ENCODE measurements at regions not wholly inside any gene's neighbourhood (a gene's known extent, or its start where the extent isn't known, plus 50 kb on each side); places are given as distances from the start of the nearest gene placed in this dataset.
"Not testable (repeated sequence)": the region's sequence is repeated elsewhere in the genome, so short reads cannot be mapped to it uniquely, and the experiment has no call there.

DNA sequence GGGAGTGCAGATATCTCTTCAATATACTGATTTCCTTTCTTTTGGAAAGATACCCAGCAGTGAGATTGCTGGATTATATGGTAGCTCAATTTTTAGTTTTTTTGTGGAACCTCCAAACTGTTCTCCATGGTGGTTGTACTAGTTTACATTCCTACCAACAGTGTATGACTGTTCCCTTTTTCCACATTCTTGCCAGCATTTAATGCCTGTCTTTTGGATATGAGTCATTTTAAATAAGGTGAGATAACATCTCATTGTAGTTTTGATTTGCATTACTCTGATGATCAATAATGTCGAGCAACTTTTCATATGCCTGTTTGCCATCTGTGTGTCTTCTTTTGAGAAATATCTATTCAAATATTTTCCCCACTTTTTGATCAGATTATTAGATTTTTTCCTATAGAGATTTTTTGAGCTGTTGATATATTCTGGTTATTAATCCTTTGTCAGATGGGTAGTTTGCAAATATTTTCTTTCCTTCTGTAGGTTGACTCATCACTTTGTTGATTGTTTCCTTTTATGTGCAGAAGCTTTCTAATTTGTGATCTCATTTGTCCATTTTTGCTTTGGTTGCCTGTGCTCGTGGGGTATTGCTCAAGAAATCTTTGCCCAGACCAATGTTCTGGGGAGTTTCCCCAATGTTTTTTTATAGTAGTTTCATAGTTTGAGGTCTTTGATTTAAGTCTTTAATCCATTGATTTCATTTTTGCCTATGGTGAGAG is 552.7 kb downstream of the ZNF674 start:
- no peak overlapping the region for H3K27ac ChIP-seq
- CTCF ChIA-PET, result no interaction called here
- DNase-seq (ENCODE audit: low spot score), result no peak
- TF ChIP-seq, protein P1, sequence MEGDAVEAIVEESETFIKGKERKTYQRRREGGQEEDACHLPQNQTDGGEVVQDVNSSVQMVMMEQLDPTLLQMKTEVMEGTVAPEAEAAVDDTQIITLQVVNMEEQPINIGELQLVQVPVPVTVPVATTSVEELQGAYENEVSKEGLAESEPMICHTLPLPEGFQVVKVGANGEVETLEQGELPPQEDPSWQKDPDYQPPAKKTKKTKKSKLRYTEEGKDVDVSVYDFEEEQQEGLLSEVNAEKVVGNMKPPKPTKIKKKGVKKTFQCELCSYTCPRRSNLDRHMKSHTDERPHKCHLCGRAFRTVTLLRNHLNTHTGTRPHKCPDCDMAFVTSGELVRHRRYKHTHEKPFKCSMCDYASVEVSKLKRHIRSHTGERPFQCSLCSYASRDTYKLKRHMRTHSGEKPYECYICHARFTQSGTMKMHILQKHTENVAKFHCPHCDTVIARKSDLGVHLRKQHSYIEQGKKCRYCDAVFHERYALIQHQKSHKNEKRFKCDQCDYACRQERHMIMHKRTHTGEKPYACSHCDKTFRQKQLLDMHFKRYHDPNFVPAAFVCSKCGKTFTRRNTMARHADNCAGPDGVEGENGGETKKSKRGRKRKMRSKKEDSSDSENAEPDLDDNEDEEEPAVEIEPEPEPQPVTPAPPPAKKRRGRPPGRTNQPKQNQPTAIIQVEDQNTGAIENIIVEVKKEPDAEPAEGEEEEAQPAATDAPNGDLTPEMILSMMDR (conservative IDR thresholded peaks at IDR 0.05; ENCODE audit: low read depth), result no peak
- POLR2A ChIA-PET (ENCODE audit: low non-redundant PET), result no interaction called here

DNA sequence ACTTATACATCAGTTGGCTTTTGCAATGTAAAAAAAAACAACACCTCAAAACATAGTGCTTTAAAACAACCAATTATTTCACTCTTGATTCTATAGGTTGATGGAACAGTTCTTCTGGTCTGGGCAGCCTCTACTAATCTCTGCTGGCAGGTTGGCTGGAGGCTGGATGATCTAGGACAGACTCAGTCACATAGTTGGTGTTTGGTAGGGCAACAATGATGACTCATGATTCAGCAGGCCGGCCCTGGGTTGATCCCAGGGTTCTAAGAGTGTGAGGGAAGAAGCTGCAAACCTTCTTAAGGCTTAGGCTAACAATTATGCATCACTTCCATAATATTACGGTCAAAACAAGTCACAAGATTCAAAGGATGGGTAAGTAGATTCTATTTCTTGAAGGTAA is 558.2 kb downstream of the ZNF674 start:
- ChIA-PET POLR2A (ENCODE audit: low non-redundant PET) (no interaction called here), CTCF (no interaction called here)
- H3K27ac ChIP-seq, result no peak overlapping the region
- DNase-seq (ENCODE audit: low spot score), result no peak
- TF ChIP-seq, protein P1 (conservative IDR thresholded peaks at IDR 0.05; ENCODE audit: low read depth), result no peak

DNA sequence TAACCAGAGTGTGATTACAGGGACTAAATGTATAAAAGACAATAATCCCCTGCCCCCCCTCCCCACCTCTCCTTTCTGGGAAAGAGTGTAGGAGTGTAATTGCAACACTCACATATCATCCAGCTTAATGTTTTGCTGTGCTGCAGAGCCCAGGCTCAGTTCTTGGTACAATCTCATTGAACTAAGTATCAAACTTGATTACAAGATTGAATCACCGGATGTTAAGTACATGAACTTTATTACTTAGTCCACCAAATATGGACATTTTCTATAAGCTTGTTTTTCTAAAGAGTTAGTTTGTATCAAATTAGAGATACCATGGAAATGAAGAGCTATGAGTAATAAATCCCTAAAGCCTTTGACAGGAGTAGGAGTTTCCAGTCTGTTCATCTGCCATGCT is 559.1 kb downstream of the ZNF674 start:
- TF ChIP-seq, protein P1 (conservative IDR thresholded peaks at IDR 0.05; ENCODE audit: low read depth), result no peak
- DNase-seq (ENCODE audit: low spot score), result no peak
- ChIA-PET POLR2A (ENCODE audit: low non-redundant PET) (no interaction called here), CTCF (no interaction called here)
- no peak overlapping the region for H3K27ac ChIP-seq

DNA sequence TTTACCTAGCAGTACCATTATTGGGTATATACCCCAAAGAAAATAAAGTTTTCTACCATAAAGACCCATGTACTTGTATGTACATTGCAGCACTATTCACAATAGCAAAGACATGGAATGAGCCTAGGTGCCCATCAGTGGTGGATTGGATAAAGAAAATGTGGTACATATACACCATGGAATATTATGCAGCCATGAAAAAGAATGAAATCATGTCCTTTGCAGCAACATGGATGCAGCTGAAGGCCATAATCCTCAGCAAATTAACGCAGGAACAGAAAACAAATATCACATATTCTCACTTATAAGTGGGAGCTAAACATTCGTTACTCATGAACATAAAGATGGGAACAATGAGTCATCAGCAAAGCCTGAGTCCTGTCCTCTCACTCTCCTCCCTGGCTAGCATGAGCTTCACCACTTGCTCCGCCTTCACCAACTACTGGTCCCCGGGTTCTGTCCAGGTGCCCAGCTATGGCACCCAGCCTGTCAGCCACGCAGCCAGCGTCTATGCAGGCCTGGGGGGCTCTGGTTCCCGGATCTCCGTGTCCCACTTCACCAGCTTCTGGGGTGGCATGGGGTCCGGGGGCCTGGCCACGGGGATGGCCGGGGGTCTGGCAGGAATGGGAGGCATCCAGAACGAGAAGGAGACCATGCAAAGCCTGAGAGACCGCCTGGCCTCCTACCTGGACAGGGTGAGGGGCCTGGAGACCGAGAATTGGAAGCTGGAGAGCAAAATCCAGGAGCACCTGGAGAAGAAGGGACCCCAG is 562.1 kb downstream of the ZNF674 start:
- DNase-seq (ENCODE audit: low spot score); CTCF ChIA-PET; POLR2A ChIA-PET (ENCODE audit: low non-redundant PET); H3K27ac ChIP-seq: not testable (repeated sequence)

DNA sequence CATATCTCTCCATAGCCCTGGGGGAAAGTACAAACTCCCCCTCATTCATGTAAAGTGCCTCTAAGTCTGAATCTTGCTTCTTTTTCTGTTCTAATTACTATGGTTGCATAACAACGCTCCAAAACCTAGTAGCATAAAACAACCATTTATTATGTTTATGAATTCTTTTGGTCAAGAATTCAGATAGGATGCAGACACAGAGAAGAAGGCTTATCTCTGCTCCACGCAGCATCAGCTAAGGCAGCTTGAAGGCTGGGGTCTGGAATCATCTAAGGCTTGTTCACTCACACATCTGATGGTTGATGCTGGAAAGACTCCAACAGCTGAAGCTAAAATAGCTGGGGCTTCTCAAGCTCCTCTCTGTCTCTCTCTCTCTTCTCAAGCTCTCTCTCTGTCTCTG is 564.5 kb downstream of the ZNF674 start:
- TF ChIP-seq, protein P1 (conservative IDR thresholded peaks at IDR 0.05; ENCODE audit: low read depth), result no peak
- CTCF ChIA-PET, result no interaction called here

DNA sequence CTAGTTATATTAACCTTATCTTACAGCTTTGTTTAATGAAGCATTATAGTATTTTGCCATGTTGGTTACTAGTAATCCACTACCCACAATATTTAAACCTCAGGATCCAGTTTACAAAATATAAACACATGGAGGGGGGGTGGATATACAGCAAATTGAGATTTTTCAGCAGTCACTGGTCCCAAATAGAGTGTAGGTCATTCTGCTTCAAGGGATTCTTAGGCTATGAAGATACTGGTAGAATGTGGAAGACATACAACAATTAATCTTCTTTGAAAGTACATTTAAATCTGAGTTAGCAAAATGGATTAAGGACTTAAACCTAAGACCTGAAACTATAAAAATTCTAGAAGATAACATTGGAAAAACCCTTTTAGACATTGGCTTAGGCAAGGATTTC is 569.6 kb downstream of the ZNF674 start:
- no peak overlapping the region for H3K27ac ChIP-seq
- TF ChIP-seq, protein P1 (conservative IDR thresholded peaks at IDR 0.05; ENCODE audit: low read depth), result no peak
- no peak for DNase-seq (ENCODE audit: low spot score)
- ChIA-PET POLR2A (ENCODE audit: low non-redundant PET) (no interaction called here), CTCF (no interaction called here)

More for the DNA sequence above, 564.5 kb downstream of the ZNF674 start:
- H3K27ac ChIP-seq, result no peak overlapping the region
- DNase-seq (ENCODE audit: low spot score), result no peak
- POLR2A ChIA-PET (ENCODE audit: low non-redundant PET), result no interaction called here

DNA sequence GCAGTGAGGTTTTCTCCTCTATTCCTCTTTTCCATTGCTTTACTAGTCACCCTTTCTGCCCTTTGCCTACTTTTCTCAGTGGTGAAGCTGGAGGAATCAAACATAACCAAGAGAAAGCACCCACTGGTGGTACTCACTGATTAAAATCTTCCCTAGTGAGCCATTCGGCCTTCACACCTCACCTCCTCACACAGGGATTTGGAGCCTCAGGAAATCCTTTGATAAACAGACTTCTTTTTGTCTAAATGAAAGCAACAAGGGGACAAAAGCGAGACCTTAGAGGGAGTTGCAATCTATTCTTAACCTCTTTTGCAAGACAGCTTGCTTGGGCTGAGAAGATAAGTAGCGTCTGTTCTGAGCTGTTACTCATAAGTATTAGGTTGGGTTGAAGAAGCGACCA is 572.6 kb downstream of the ZNF674 start:
- CTCF ChIA-PET, result no interaction called here
- POLR2A ChIA-PET (ENCODE audit: low non-redundant PET), result no interaction called here
- TF ChIP-seq, protein P1 (conservative IDR thresholded peaks at IDR 0.05; ENCODE audit: low read depth), result no peak

More for the DNA sequence above, 572.6 kb downstream of the ZNF674 start:
- no peak overlapping the region for H3K27ac ChIP-seq
- no peak for DNase-seq (ENCODE audit: low spot score)

All from RWPE1 (cell line).